GM23338 (cell line): ENCODE measurements at regions not wholly inside any gene's neighbourhood (a gene's known extent, or its start where the extent isn't known, plus 50 kb on each side); places are given as distances from the start of the nearest gene placed in this dataset.

ENCODE experiments used
- ATAC-seq: fragments of 200-7000 bp; cut with Tn5 transposase; 3 replicates; pipeline ENCODE4 v1.9.1; 2020
- DNase-seq: peaks from one replicate; pipeline ENCODE4 v3.0.0-alpha.2; 2015; ENCODE audit warnings: low spot score
- H2AFZ ChIP-seq: fragments of 200-600 bp; sonication (generic); 2 replicates; pipeline ENCODE4 v1.8.0; 2016; ENCODE audit warnings: antibody characterized with exemption, mild to moderate bottlenecking, moderate library complexity
- H3F3A ChIP-seq: fragments of 200-600 bp; sonication (generic); replicated peaks from 2 replicates; pipeline ENCODE4 v1.8.0; 2017; ENCODE audit warnings: antibody characterized with exemption, mixed run types, low read depth
- H3K27ac ChIP-seq: fragments of 200-600 bp; sonication (generic); 2 replicates; pipeline ENCODE4 v1.6.1; 2016; ENCODE audit warnings: low read depth
- H3K27me3 ChIP-seq: fragments of 200-600 bp; sonication (generic); 2 replicates; pipeline ENCODE4 v1.8.0; 2016; ENCODE audit warnings: mild to moderate bottlenecking, mixed run types, moderate library complexity; ENCODE audit not compliant: insufficient read depth
- H3K36me3 ChIP-seq: fragments of 200-600 bp; sonication (generic); 2 replicates; pipeline ENCODE4 v1.8.0; 2016; ENCODE audit warnings: mild to moderate bottlenecking; ENCODE audit not compliant: insufficient read depth
- H3K4me1 ChIP-seq: fragments of 200-600 bp; sonication (generic); 2 replicates; pipeline ENCODE4 v1.8.0; 2016; ENCODE audit warnings: mild to moderate bottlenecking, moderate library complexity; ENCODE audit not compliant: insufficient read depth
- H3K4me2 ChIP-seq: fragments of 200-600 bp; sonication (generic); 2 replicates; pipeline ENCODE4 v1.7.1; 2017; ENCODE audit warnings: mixed run types
- H3K4me3 ChIP-seq: fragments of 200-600 bp; sonication (generic); 2 replicates; pipeline ENCODE4 v1.6.1; 2016; ENCODE audit warnings: mixed run types
- H3K79me2 ChIP-seq: fragments of 200-600 bp; sonication (generic); replicated peaks from 2 replicates; pipeline ENCODE4 v1.8.0; 2017; ENCODE audit warnings: mild to moderate bottlenecking; ENCODE audit not compliant: insufficient read depth
- H3K9me2 ChIP-seq: fragments of 200-600 bp; sonication (generic); 2 replicates; pipeline ENCODE4 v1.8.0; 2017; ENCODE audit not compliant: insufficient read depth
- H4K20me1 ChIP-seq: fragments of 200-600 bp; sonication (generic); replicated peaks from 2 replicates; pipeline ENCODE4 v1.8.0; 2017; ENCODE audit warnings: mild to moderate bottlenecking; ENCODE audit not compliant: insufficient read depth
- H3K27ac Mint-ChIP-seq: 2 replicates; pipeline ENCODE4 v1.8.0; 2020; ENCODE audit warnings: inconsistent platforms, mild to moderate bottlenecking, moderate library complexity, mixed read lengths
- H3K27me3 Mint-ChIP-seq: 3 replicates; pipeline ENCODE4 v1.8.0; 2022; ENCODE audit warnings: low read depth, mild to moderate bottlenecking, moderate library complexity, mixed read lengths, inconsistent platforms; ENCODE audit not compliant: insufficient read depth, poor library complexity
- H3K36me3 Mint-ChIP-seq: 3 replicates; pipeline ENCODE4 v1.8.0; 2021; ENCODE audit warnings: low read depth, mild to moderate bottlenecking, inconsistent platforms, moderate library complexity, mixed read lengths
- H3K4me1 Mint-ChIP-seq: 3 replicates; pipeline ENCODE4 v1.8.0; 2020; ENCODE audit warnings: mild to moderate bottlenecking, inconsistent platforms, mixed read lengths
- H3K4me3 Mint-ChIP-seq: 3 replicates; pipeline ENCODE4 v1.8.0; 2021; ENCODE audit warnings: moderate library complexity, mild to moderate bottlenecking, inconsistent platforms, mixed read lengths
- H3K9me3 Mint-ChIP-seq: 3 replicates; pipeline ENCODE4 v1.8.0; 2020; ENCODE audit warnings: moderate library complexity, mild to moderate bottlenecking, inconsistent platforms, mixed read lengths
- CREB1 ChIP-seq: fragments of 250-450 bp; sonication (Bioruptor Pico); IDR thresholded peaks from 2 replicates; pipeline ENCODE4 v1.5.0; 2020; ENCODE audit warnings: low read depth, mild to moderate bottlenecking, moderate library complexity
- ETS1 ChIP-seq: IDR thresholded peaks from 2 replicates; pipeline ENCODE4 v1.6.1; 2016; ENCODE audit warnings: antibody characterized with exemption
- EZH2phosphoT487 ChIP-seq: fragments of 200-600 bp; sonication (generic); IDR thresholded peaks from one replicate; pipeline ENCODE4 v1.8.1; 2018; ENCODE audit warnings: antibody characterized with exemption; ENCODE audit not compliant: unreplicated experiment
- JUNB ChIP-seq: IDR thresholded peaks from one replicate; pipeline ENCODE4 v1.6.1; 2016; ENCODE audit warnings: antibody characterized with exemption; ENCODE audit not compliant: unreplicated experiment
- NANOG ChIP-seq: IDR thresholded peaks from 2 replicates; pipeline ENCODE4 v1.6.1; 2016; ENCODE audit warnings: antibody characterized with exemption, borderline replicate concordance
- POLR2AphosphoS5 ChIP-seq: IDR thresholded peaks from 2 replicates; pipeline ENCODE4 v1.6.1; 2016; ENCODE audit warnings: antibody characterized with exemption, low read depth
- REST ChIP-seq: IDR thresholded peaks from one replicate; pipeline ENCODE4 v1.6.1; 2018; ENCODE audit warnings: antibody characterized with exemption; ENCODE audit not compliant: unreplicated experiment
- STAT1 ChIP-seq: IDR thresholded peaks from one replicate; pipeline ENCODE4 v1.6.1; 2016; ENCODE audit warnings: antibody characterized with exemption; ENCODE audit not compliant: unreplicated experiment
- ZNF114 ChIP-seq: fragments of 250-450 bp; sonication (Bioruptor Pico); IDR thresholded peaks from 2 replicates; pipeline ENCODE4 v1.5.0; 2020; ENCODE audit warnings: mild to moderate bottlenecking, moderate library complexity
- ZNF331 ChIP-seq: fragments of 250-450 bp; sonication (Bioruptor Pico); IDR thresholded peaks from 2 replicates; pipeline ENCODE4 v1.5.0; 2020; ENCODE audit warnings: low read depth, mild to moderate bottlenecking, moderate library complexity

- TF ChIP-seq REST (no peak), ZNF331 (CRISPR knock-in tag) (no peak), STAT1 (no peak), ETS1 (no peak)
These were observed 180.2 kb upstream of the ROBO1 start (continued) for GRCh38 chr3:79947957-79948356.

- Histone ChIP-seq H3K4me2 (no peak overlapping the region), H3K4me1 (no peaks in the 10 kb centered on the region), H3K27me3 (no peaks in the 10 kb centered on the region), H3F3A (no peaks in the 10 kb centered on the region), H2AFZ (no peak overlapping the region), H4K20me1 (no peaks in the 10 kb centered on the region), H3K36me3 (no peaks in the 10 kb centered on the region), H3K79me2 (no peaks in the 10 kb centered on the region), H3K9me2 (no peaks in the 10 kb centered on the region), H3K27ac (no peak overlapping the region), H3K4me3 (no peak overlapping the region)
- Mint-ChIP-seq H3K9me3 (peaks cover 9% of the 10 kb centered on the region), H3K27me3 (no peaks in the 10 kb centered on the region), H3K27ac (no peak overlapping the region), H3K4me1 (no peaks in the 10 kb centered on the region), H3K36me3 (peaks cover 9% of the 10 kb centered on the region), H3K4me3 (no peak overlapping the region)
- ATAC-seq (no peak), DNase-seq (no peak)
- TF ChIP-seq POLR2AphosphoS5 (no peak), NANOG (no peak), REST (no peak), JUNB (no peak), CREB1 (CRISPR knock-in tag) (no peak), ZNF331 (CRISPR knock-in tag) (no peak), ETS1 (no peak), EZH2phosphoT487 (no peak), ZNF114 (CRISPR knock-in tag) (no peak)
These were observed 179.7 kb upstream of the ROBO1 start for GRCh38 chr3:79947469-79947868.
